Activated CD8-positive, alpha-beta memory T cell treated with anti-CD3 and anti-CD28 coated beads for 24 hours (primary cell): ENCODE measurements at regions not wholly inside any gene's neighbourhood (a gene's known extent, or its start where the extent isn't known, plus 50 kb on each side); places are given as distances from the start of the nearest gene placed in this dataset.
"Not testable (repeated sequence)": the region's sequence is repeated elsewhere in the genome, so short reads cannot be mapped to it uniquely, and the experiment has no call there.

Experiments
- DNase-seq: peaks from one replicate; pipeline ENCODE4 v3.0.0-alpha.2; 2020

DNA sequence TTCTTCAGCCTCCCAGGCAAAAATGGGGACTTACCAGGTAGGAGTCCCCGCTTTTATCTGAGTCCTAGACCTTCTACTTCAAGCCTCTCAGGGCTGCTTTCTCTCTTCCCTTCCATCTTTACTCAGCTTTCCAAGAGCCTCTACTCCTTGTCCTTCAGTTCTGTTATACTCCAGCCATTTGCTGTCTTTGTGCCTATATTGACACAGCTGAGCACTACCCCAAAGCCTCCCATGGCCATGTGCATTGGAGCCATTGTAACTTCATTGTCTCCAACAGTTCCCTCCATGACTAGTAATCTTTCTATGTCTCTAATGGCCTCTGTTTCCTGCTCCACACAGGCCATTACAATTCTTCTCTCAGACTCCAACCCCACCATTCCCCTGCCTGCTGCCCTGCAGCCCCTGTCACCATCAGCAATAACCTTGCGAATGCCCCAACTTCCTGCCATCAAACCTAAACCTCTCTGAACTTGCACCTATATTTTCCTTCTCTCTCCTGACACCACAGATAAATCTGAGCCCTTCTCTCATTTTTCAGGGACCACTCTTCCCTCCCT lies 77.9 kb upstream of the ADPGK start:
- DNase-seq: peak; percentile 7

DNA sequence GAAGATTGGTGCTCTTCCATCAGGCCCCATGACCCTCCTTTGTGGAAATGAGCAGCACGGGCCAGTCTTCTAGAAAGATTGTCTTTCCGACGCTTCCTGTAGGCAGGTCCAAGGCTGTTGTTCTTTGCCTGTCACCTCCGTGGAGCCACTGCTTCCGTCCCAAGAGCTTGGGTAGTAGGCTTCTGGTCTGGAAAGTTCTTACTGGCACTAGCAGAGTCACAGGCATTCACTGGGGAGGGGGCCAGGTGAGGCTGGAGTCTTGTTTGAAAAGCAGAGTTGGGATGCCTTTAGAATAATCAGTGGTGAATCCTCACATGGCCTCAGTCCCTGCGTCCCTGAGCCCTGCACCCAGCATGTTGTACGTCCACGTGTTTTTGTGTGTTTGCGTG lies 76.2 kb upstream of the ADPGK start:
- peak; percentile 4 for DNase-seq

DNA sequence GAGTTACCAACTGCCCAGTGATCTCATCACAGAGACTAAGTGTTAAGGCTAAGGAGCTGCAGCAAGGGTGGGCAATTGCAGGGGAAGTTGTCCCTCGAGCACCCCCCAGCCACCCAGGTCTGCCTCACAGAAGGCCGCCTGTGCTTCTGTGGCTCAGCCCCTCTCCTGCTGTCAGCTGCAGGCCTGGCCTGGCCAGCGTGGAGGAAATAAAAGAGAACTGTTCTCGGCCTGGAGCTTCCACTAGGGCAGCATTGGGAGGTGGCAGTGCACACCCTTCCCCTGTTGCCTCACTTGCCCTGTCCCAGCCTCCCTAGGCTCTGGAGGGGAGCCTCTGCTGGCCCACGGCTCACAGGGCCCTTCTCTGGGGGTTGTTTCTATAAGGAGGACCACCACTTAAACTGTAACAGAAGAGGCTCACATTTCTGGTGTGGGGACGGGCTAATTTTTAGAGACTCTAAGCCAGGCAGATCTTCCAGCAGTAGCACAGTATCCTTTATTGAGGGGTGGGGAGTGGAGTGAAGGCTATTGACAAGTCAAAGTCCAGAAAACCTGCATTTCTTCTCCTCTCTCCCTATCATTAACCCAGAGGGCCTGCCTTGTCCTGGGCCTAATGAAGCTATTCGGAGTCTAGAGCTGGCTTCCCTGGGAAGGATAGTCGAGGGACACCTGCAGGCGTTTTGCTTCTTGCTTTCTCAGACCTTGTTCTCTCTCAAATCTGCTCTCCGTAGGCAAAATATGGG lies 75.6 kb upstream of the ADPGK start:
- DNase-seq: peak; percentile 19

DNA sequence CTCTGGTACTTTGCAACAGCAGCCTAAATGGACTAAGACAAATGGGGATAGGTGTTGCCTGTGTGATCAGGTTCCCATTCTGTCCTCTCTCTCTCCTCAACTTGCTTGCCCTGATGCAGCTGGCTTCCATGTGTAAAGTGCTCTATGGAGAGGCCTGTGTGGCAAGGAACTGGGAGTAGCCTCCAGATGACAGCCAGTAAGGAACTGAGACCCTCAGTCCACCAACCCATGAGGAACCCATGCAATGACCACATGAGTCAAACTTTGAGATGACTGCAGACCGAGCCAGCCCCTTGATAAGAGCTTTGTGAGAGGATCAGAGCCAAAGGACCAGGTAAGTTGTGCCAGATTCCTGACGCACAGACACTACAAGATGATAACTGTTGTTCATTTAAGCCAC lies 74.6 kb upstream of the ADPGK start:
- peak; percentile 17 for DNase-seq

DNA sequence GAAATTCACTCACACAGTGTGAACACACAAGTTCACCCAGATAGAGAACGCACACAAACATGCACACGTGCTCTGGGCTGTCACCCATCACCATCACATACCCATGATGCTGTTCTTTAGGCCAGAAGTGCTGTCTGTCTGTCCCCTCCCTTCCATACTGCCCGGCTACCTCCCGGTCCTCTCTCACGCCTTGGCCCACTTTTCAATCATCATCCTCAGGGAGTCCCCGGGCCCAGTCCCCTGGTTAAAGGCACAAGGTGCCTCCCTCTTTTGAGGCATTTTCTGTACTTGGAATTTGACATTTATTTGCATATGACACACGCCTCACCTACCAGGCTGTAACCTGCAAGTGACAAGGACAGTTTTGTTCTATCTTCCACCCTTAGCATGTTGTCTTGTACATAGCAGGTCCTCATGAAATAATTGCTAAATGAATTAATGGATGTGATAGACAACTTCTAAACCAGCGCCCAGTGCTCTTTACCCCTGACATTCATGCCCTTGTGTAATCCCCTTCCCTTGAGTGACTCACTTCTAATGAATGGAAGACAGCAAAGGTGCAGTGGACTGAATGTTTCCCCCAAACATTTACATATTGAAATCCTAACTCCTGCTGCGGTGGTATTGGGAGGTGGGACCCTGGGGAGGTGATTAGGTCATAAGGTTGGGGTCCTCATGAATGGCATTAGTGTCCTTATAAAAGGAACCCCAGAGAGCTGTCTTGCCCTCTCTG lies 73.9 kb upstream of the ADPGK start:
- peak; percentile 19 for DNase-seq

DNA sequence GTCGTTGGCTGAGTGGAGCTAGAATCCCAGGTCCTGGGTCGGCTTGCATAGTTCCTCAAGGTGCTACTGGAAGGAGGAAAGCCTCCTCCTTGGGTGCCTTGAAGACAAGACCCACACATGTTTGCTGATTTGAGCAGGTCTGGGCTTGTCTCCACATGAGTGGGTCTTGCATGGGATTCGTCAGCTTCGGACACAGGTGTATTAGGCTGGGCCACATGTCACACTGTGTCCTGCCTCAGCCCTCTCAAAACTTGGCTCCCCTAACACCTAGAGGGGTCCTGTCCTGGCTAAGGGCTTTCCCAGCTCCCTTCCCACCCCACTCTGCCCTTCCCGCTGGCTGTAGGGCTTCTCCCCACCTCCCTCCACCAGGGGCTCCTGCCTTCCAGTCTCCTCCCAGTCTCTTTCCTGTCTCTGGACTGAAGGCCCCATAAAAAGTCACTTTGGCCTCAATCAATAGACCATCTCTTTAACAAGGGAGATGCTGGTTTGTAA lies 73.0 kb upstream of the ADPGK start:
- peak; percentile 32 for DNase-seq

DNA sequence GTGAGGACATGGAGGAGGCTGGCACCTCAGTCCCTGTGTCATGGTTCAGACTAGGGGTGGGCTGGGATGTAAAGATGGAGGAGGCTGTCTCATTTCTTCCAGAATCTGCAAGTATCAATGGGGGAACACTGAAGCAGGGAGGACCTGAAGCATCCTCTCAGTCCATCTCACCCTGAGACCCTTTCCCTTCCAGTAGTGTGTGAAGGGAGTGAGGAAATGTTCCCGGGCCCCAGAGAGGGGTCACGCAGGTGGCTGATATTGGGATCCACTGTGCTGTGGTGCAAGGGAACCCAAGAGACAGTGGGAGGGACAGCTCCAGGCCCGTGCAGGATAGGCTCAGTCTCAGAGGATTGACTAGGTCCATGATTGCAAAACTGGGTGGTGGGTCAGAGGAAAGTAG lies 72.2 kb upstream of the ADPGK start:
- DNase-seq: no peak

DNA sequence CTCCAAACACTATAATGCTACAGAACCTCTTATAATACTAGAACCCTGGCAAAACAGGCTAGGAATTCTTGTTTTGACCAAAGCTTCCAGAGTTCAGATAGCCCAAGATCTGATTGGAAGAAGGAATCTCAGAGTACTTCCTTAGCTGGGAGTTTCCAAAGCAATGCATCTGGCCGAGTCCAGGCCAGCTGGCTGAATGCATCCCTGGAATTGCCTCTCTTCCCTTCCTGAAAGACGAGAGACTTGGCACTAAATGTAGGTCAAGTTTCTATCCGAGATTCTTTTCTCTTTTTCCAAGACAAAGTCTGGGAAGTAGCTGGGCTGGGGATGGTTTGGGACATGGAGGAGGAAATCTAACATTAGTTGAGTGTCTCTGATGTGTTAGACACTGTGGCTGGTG lies 68.7 kb upstream of the ADPGK start:
- no peak for DNase-seq

DNA sequence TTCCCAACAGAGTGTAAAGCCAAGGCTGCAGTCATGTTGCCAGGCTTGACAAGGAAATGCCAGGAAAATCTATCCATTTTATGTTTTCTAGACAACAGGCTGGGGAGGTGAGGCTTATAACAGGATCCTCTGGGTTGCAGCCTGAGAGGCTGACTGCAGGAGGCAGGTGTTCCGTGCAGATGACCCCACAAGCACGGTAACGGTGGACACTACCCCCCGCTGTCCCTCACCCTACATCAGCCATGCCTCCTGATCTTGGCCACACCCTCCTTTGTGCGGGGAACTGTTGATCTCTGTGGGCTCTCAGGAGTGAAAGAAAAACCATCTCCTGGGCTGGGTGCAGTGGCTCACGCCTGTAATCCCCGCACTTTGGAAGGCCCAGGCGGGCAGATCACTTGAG lies 68.0 kb upstream of the ADPGK start:
- DNase-seq: peak; percentile 3

DNA sequence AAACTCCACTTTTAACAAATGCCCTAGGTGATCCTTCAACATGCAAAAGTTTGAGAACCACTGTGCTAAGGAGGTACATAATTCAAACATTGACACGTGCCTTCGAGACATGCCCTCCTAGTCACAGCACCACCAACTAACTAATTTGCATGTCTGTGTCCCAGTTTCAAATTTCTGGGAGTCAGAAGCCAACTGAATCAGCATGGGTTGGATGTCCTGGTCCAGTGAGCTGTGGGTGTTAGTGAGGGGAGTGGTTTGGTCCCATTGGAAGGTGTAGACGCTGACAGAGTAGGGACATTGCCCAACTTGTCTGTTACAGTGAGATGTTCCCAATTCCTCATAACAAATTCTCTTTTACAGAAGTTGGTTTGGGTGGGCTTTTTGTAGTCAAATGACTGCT lies 67.3 kb upstream of the ADPGK start:
- peak; percentile 4 for DNase-seq

DNA sequence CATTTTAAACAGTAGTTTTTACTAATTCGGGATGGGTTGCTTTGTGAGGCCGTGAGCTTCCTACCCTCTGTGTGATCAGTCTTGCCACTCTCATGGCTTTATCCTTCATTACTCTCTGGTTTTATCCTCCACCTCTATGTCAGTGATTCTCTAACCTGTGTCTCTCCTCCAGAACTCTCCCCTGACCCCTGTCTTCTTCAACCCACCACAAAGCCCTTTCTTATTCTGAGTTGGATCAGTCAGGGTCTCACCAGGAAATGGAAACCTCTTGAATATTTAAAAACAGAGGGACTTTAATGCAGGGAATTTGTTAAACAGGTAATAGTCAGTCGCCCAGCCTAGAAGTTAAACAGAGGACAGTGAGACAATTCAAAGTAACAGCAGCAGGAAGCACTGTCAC lies 64.2 kb upstream of the ADPGK start:
- DNase-seq: peak; percentile 7

DNA sequence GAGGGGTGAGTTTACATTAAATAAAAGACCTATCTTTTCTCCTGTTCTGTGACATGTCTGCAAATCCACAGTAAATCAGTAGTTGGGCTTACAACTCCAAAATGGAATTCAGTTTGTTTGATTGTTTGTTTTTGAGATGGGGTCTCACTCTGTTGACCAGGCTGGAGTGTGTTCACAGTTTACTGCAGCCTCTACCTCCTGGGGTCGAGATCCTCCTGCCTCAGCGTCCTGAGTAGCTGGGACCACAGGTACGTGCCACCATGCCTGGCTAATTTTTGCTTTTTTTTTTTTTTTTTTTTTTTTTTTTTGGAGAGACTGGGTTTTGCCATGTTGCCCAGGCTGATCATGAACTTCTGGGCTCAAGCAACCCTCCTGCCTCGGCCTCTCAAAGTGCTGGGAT lies 63.5 kb upstream of the ADPGK start:
- DNase-seq: no peak

DNA sequence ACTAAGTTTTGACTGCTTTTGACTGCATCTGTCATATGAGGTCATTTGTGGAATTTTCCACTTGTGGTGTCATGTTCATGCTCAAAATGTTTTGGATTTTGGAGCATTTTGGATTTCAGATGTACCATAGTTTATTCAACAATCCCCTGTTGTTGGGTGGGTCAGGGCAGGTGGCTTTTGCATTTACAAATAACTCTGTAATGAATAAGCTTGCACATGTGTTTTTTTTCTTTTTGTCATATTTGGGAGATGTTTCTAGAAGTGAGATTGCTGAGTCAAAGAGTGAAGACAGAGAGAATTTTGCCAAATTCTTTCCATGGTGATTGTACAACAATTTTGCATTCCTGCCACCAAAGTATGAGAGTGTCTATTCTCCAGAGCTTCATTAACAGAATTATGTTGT lies 62.4 kb upstream of the ADPGK start:
- DNase-seq: no peak

DNA sequence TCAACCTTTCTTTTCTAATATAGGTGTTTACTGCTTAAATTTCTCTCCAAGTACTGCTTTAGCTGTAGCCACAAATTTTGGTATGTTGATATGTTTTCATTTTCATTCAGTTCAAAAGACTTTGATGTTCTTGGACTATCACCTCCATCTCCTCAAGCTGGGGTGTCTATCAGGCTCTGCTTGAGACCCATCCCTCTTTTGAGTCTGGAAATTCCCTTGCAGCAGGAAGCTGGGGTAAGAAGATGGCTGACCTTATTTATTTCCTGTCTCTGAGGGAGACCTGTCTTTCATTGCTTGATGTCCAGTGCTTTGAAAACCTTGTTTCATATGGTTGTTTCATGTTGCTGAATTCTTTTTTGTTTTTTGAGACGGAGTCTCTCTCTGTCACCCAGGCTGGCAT lies 60.5 kb upstream of the ADPGK start:
- no peak for DNase-seq

DNA sequence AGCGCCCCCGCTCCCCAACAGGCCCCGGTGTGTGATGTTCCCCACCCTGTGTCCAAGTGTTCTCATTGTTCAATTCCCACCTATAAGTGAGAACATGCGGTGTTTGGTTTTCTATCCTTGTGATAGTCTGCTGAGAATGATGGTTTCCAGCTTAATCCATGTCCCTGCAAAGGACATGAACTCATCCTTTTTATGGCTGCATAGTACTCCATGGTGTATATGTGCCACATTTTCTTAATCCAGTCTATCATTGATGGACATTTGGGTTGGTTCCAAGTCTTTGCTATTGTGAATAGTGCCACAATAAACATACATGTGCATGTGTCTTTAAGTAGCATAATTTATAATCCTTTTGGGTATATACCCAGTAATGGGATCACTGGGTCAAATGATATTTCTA lies 59.8 kb upstream of the ADPGK start:
- DNase-seq: not testable (repeated sequence)

DNA sequence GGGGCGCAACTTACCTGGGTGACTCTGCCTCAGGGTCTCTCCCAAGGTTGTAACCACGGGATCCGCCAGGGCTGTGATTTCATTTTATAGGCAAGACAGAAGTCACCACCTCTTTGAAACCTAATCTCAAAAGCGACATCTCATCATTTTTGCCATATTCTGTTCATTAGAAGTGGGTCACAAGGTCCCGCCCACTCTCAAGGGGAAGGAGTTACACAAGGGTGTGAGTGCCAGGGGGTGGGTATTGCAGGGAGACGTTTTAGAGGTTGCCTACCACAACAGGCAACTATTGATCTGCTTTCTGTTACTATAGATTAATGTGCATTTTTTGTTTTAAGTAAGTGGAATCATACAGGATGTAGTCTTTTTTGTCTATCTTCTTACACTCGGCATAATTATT lies 56.6 kb upstream of the ADPGK start:
- no peak for DNase-seq

DNA sequence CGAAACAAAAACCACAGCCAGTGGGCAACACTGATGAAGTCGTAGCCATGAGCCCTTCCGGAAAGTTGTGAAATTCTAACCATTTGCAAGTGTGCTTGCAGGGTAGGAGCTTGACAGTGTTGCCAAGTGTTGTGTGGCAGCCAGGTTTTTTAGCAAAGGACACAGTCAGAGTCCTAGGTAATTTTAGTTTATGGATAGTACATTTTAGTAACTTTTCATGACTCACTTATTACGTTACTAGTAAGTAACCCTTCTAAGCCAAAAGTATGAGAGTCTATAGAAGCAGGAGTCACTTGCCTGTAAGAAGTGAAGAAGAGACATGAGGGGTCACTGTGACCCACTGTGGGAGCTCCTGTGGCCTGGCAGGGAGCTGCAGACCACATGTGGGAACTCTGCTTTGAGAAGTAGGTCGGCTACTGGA lies 54.8 kb upstream of the ADPGK start:
- no peak for DNase-seq

DNA sequence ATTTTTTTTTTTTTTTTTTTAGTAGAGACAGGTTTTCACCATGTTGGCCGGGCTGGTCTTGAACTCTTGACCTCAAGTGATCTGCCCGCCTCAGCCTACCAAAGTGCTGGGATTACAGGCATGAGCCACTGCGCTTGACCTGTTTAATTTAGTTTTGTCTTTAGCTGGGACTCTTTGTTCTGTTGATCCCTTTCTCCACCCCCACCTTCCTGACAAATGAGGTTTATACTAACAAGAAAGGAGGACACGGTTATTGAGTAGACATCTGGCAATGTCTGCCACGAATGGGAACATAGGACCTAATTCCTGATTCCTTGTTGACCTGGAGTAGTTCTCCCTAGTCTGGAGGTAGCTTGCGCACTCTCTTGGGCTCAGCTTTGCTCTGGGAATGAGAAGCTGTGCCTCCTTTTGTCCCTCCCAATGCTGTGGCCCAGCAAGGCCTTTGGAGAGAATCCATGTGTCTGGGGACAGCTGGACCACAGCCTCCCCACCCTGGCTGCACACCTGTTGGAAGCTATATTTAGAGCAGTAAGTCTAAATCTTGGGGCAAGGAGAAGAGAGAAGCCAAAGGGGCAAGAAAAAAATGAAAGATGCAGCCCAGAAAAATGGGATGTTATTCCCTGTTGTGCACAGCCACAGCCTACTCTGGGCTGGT lies 53.2 kb upstream of the ADPGK start:
- DNase-seq: no peak

DNA sequence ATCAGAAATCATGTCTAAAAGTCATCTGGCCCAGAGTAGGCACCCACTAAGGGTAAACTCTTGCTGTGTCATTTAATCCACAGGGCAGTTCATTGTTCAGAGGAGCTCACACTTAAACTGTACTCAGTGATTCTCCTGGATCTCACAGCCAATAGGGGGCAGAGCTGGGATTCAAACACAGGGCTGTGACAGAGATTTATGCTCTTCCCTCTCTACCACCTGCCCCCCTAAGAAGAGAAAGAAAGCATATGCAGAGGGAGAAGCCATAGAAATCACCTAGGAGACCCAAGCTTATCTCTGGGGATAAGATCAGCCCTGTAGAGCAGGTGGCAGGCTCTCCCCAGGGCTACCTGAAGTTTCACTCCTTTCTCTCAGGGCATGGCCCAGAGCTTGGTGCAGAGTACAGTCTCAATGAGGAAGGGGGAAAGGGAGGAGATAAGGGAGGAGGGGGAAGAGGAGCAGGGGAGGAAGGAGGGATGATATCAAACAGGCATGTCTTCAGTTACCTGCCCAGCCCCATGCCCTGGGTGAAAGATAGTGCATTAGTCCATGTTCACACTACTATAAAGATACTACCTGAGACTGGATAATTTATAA lies 51.8 kb upstream of the ADPGK start:
- DNase-seq: no peak

DNA sequence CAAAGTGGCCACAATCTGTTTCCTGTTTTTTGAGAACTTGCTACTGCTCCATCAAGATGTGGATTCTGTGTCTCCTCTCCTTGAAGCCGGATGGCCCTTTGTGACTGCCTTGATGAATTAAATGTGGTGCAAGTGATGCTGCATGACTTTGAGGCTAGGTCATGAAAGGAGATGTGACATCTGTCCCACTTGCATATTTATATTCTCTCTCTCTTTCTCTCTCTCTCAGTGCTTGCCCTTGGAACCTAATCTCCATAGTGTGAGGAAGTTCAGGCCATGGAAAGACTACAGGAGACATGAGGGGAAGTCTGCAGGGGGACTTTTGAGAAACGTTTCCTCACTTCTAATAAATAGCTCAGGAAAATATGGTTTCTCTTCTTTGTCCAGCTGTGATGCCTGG lies 50.0 kb upstream of the ADPGK start:
- DNase-seq: no peak
